Fibroblast of the conjunctiva (primary cell): ENCODE measurements at regions not wholly inside any gene's neighbourhood (a gene's known extent, or its start where the extent isn't known, plus 50 kb on each side); places are given as distances from the start of the nearest gene placed in this dataset.
"Not testable (repeated sequence)": the region's sequence is repeated elsewhere in the genome, so short reads cannot be mapped to it uniquely, and the experiment has no call there.

ENCODE experiments used
- DNase-seq: peaks from one replicate; pipeline ENCODE4 v3.0.0-alpha.2; 2010; ENCODE audit warnings: low read depth

GRCh38 chr2:136715146-136715545 lies 50.2 kb upstream of the THSD7B start:
- no peak for DNase-seq

GRCh38 chr2:136714452-136714951 lies 50.8 kb upstream of the THSD7B start:
- no peak for DNase-seq

- no peak for DNase-seq
Measured at GRCh38 chr2:136713739-136714138, 51.6 kb upstream of the THSD7B start.

- no peak for DNase-seq
Measured at GRCh38 chr2:136705336-136705735, 60.0 kb upstream of the THSD7B start.

GRCh38 chr2:136703214-136703613 lies 62.1 kb upstream of the THSD7B start:
- no peak for DNase-seq

GRCh38 chr2:136696438-136696837 lies 68.9 kb upstream of the THSD7B start:
- DNase-seq = no peak

GRCh38 chr2:136693966-136694365 lies 71.4 kb upstream of the THSD7B start:
- DNase-seq = no peak

- DNase-seq = not testable (repeated sequence)
Measured at GRCh38 chr2:136680079-136680478, 85.3 kb upstream of the THSD7B start.

- no peak for DNase-seq
Measured at GRCh38 chr2:136665736-136666135, 99.6 kb upstream of the THSD7B start.

GRCh38 chr2:136664713-136665405 lies 100.5 kb upstream of the THSD7B start:
- DNase-seq = no peak

GRCh38 chr2:136658201-136658600 lies 107.1 kb upstream of the THSD7B start:
- no peak for DNase-seq

- no peak for DNase-seq
Measured at GRCh38 chr2:136653861-136654260, 111.5 kb upstream of the THSD7B start.

- DNase-seq = no peak
Measured at GRCh38 chr2:136651456-136652010, 113.8 kb upstream of the THSD7B start.

- DNase-seq = no peak
Measured at GRCh38 chr2:136647039-136647438, 118.3 kb upstream of the THSD7B start.

GRCh38 chr2:136645236-136645828 lies 120.0 kb upstream of the THSD7B start:
- DNase-seq = no peak

- no peak for DNase-seq
Measured at GRCh38 chr2:136639651-136640050, 125.7 kb upstream of the THSD7B start.

GRCh38 chr2:136638193-136638592 lies 127.2 kb upstream of the THSD7B start:
- no peak for DNase-seq

- DNase-seq = no peak
Measured at GRCh38 chr2:136637402-136637801, 127.9 kb upstream of the THSD7B start.

GRCh38 chr2:136628490-136628889 lies 136.9 kb upstream of the THSD7B start:
- DNase-seq = no peak

GRCh38 chr2:136613096-136613495 lies 152.2 kb upstream of the THSD7B start:
- DNase-seq = no peak

GRCh38 chr2:136612079-136612478 lies 153.3 kb upstream of the THSD7B start:
- no peak for DNase-seq

GRCh38 chr2:136611451-136611850 lies 153.9 kb upstream of the THSD7B start:
- no peak for DNase-seq

- DNase-seq = no peak
Measured at GRCh38 chr2:136582628-136583205, 182.6 kb upstream of the THSD7B start.
